Activated CD4-positive, alpha-beta T cell treated with anti-CD3 and anti-CD28 coated beads for 24 hours (primary cell): ENCODE measurements at regions not wholly inside any gene's neighbourhood (a gene's known extent, or its start where the extent isn't known, plus 50 kb on each side); places are given as distances from the start of the nearest gene placed in this dataset.
"Not testable (repeated sequence)": the region's sequence is repeated elsewhere in the genome, so short reads cannot be mapped to it uniquely, and the experiment has no call there.

Source experiments
- DNase-seq, 2 donors: peaks; one replicate each; pipeline ENCODE4 v3.0.0-alpha.2; 2020; ENCODE audit warnings: low read depth in 2 of 2

DNA sequence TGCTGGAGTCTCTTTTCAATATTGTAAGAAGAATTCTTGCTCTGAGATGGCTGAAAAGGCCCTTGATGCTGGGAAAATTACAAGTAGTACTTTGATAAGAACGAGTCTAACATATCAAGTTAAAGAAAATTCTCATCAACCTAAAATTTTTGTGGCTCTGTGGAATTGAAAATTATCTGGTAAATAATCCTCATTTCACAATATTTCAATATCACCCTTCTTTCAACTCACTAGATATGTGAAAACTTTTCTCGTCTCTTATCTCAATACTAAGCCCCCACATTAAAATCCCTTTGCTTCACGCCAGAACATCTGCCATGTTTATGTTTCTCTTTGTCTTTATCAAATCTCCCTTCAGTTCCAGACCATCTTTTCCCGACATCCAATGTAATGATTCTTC is 448.8 kb downstream of the ZNF516 start:
- no peak for DNase-seq

DNA sequence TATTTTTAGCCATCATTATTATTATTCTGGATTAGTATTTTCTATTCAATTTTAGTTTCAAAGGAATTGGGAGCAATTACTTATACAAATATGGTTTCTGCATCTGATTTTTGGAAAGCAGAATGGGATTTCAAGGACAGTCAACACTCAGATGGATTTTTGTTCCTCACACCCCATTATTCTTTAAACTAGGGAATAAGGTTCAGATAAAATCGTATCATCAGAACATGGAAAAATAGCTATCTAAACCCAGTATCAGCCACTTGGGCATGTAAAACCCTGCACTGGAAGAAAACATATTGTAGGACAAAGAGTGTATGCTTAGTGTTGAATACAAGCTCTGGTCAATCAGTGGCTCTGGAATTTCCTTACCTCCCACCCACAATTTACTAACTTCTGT is 452.5 kb downstream of the ZNF516 start:
- no peak for DNase-seq

DNA sequence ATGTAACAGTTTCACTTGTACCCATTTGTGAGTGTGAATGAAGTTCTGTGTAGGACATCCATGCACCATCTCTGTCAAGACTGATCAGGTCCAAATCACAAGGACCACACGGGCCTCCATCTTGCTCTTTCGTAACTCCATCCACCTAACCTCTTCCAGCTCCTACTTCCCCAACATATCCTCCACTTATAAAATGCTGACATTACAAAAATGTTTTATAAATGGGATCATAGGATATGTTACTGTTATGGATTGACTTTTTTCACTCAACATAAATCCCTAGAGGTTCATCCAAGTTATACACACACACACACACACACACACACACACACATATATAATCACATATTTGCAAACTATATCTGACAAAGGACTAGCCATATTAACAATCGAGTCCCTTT is 476.8 kb downstream of the ZNF516 start:
- no peak for DNase-seq

DNA sequence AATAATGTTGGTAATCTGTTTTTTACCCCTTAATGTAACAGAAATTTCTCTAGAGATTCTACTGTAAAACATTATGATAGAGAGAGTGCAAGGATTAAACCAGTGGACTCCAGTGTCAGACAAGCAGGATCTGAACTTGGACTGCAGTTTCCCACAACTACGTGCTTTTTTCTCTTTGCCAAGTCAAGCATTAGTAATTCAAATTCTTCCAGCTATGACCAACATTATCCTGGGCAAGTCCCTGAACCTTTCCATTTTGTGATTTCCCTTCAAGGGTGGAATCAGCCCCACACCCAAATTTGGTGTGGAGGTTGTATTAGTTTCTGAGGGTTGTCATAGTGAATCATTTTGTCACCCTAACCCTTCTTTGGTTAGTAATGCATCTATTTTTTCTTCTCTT is 482.0 kb downstream of the ZNF516 start:
- DNase-seq: no peak

DNA sequence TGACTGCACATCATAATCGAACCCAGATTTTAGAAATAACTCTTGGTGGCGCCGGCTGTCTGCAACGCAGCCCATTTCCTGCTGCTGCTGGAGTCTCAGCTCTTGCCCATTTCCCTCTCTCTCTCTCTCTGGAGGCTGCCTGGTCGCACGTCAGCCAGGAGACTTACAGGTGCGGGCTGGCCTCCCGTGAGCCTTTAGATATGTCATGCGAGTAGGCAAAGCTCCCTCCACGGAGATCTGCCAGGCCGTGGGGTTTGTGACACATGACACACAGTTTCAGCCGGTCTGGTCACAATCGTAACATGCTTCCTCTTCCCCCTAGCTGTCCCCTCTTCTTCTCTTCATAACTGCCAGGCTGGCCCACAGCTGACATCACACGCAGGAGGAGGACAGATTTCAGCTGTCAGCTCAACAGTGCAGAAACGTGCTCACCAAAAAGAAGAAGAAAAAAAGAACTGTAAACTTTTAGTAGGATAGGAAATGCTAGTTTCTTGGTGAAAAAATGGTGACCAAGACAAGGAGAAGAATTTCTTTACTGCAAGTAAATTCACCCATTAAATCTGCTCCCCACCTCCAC is 489.3 kb downstream of the ZNF516 start:
- DNase-seq: no peak

DNA sequence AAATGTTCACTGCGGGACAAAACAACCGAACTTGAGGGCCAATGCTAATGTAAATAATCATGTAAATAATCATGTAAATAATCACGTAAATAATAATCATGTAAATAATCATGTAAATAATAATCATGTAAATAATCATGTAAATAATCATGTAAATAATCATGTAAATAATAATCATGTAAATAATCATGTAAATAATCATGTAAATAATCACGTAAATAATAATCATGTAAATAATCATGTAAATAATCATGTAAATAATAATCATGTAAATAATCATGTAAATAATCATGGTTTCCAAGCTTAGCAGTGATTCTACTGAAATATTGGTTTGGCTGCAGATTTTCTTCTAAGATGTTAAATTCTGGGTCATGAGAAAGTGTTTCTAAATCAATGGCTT is 507.1 kb downstream of the ZNF516 start:
- not testable (repeated sequence) for DNase-seq

DNA sequence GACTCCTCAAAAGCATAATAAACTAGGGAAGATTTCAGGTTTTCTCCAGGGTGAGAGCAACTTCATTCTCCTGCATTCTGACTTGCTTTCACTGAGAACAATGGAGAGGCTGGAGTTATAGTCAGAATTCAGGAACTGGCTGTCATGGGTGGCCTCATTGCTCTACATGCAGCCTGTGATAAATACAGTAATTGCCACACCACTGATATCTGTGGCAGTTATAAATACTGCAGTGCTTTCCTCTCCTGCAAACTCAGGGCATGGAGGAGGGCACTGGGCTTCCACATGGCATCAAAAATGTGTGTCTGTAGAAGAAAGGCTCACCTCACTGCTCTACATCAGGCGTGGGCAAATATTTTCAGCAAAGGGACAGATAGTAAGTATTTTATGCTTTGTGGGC is 510.2 kb downstream of the ZNF516 start:
- DNase-seq: no peak

DNA sequence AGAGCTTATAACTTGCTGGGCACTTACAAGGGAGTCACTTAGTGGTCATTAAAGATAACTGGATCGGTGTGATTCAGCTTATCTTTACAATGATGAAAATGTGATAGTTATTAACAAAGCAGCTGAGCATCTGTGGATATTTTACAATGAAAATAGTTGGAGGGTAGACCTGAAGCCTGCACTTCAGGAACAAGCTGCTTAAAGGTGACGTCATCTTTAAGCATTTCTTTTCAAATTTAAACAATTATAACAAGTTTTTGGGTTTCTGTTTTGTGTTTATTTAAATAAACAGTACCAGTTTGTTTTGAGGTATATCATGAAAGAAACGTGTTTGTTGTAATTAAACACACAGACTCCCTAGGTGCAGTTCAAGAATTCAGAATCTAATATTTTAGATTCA is 513.9 kb downstream of the ZNF516 start:
- no peak for DNase-seq

DNA sequence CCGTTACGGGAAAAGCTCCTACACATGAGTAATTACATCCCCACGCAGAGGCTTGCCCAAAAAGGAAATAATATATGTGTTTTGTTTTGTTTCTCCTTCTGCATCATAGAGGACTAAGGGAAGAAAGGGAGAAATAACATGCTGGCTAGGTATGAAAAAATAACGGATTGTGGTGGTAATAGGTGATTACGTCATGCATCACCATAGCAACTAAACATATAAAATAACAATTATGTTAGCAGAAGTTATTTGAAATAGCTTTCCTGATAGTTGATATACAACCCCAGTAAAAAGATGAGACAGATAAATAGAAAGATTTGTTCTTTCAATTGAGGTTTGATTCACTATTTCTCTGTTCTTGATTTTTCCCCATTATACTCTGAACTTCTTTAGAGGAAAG is 518.0 kb downstream of the ZNF516 start:
- DNase-seq: no peak

DNA sequence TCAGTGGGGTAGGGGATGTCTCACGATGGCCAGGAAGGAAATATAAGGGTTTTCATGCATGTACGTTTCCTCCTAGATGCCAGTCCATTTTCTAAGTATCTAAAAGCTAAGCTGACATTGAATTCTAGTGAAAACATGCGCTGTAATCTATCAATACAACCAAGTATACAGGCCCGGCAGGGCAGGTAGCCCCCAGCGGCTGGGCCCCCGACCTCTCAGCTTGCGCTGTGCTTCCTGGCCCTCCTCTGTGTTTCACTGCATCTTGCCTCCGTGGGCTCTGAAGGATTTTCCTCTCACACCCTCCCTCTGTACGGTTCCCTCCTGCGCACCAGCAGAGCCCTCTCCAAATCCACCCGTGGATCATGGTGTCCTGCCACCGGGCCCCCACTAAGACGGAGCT is 524.8 kb downstream of the ZNF516 start:
- no peak for DNase-seq

DNA sequence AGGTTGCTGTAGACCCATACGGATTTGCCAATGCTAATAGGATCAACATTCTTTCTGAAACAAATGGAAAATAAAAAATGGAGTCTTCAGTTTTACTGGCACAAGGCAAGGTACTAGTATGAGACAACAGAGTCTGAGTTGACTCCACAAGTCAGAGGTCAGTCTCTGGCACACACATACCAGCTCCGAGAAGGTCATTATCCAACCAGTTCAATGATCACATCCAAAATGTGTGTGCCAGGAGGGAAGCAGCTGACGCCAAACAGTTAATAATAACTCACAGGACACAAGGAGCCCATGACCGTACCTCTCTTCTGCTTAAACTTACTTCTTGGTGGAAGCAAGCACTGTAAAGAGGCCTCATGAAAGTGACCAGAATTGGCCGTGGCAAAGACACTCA is 528.6 kb downstream of the ZNF516 start:
- DNase-seq: no peak

DNA sequence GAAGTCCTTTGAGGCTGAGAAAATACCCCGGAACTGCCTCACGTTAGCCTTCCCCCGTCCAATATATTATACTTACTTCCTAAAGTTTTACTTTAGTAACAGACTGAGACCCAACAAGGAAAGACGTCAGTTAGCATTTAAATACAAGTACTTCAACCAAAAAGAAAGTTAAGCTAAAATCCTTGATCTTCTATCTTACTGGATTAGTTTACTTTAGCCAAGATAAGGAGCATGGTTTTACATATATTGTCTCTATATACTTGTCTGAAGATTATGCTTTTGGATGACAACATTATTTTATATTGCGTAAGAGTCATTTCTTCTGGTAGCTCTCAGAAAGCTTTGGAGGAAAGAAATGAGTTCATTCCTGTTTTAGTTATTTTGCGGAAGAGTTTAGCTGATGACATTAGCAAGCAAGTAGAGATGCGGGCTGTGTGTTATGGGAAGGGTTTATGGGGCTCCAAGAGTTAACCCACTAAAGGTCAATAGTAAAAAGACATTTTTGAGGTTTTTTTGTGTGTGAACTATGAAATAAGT is 532.9 kb downstream of the ZNF516 start:
- no peak for DNase-seq

DNA sequence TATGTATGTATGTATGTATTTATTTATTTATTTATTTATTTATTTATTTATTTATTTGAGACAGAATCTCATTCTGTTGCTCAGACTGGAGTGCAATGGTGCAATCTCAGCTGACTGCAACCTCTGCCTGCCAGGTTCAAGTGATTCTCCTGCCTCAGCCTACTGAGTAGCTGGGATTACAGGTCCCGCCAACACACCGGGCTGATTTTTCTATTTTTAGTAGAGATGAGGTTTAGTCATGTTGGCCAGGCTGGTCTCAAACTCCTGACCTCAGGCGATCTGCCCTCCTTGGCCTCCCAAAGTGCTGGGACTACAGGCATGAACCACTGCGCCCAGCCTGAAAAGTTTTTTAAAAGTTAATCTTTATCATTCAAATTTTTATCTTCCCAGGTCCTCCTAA is 532.9 kb upstream of the SMIM21 start:
- not testable (repeated sequence) for DNase-seq

DNA sequence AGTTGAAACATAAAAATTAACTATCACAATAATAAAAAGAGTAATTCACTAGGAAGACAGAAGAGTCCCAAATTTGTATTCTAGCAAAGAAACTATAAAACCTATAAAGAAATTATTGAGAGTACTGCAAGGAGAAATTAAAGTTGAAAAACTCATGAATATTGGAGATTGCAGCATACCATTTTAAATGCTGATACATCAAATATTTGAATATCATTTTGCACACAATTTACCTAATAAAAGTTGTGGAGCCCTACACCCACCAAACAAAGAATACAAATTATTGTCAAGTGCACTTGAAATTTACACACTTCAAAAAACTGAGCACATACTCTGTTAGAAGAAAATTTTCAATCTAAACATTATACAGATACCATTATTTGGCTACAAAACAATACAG is 531.6 kb upstream of the SMIM21 start:
- DNase-seq: no peak

DNA sequence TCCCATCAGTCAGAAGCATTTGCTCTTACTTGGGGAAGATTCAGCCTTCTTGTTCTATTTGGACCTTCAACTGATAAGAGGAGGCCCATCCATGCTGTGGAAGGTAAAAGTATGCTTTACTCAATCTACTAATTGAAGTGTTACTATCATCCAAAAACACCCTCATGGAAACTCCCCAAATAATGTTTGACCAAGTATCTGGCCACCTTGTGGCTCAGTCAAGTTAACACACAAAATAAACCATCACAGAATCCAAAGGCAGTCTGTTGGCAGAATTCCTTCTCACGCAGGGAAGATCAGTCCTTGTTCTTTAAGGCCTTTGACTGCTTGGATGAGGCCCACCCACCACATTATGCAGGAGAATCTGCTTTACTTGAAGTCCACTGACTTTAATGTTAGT is 531.2 kb upstream of the SMIM21 start:
- DNase-seq: no peak

DNA sequence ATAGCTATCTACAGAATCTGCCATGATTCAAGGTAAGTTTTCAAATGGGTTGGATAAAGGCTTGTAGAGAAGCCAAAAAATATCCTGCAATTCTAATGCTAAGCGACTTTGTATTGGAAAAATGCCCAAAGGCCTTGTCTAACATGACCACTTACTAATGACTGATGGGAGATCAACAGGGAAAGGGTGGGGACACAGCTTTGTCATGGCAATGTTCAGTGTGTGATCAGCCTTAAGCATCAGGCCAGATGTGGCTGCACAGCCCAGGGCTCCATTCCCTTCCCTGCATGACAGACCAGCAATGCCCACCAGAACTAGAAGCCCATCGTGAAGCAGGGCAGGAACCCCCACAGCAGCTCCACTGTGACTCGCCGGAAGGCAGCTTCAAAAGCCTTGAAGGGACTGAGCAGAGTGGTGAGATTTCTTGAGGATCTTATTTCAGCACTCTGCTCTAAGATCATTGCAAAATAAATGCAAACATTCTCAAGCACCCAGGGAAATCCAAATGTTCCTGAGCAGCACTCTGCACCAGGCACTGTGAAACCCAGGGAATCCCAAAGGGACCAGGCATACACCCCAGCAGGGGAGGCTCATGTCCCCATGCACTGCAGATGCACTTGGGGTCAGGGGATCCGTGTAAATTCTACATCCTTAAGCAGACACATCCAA is 517.9 kb upstream of the SMIM21 start:
- DNase-seq: no peak

DNA sequence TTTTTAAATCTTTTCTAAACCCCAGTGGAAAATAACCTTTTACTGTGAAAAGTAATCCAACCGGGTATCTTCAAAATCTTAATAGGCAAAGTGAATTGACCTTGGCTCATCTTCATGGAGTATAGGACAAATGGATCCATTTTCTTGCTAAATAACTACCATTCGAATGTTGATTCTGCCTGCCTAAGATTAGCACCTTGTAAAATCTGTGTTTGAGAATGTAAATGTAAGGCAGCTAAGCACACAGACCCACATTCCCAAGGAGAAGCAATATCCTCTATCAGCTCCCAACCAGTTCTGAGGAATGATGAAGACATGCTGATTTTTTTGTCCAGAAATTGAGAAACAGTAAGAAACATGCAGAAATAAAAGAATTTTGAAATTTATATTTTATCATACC is 509.8 kb upstream of the SMIM21 start:
- no peak for DNase-seq

DNA sequence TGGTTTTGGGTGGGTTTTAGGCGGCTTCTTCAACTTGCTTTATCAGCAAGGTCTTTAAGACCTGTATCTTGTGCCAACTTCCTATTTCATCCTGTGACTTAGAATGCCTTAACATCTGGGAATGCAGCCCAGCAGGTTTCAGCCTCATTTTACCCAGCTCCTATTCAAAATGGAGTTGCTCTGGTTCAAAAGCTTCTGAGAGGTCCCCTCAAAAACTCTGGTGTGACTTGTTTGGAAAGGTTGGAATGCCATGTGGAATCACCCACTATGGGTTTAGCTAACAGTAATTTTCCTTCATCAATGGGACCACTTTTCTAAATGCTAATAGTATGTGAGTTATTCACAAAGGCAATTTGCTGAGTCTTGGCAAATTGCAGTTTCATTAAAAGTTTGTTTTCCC is 509.4 kb upstream of the SMIM21 start:
- no peak for DNase-seq

DNA sequence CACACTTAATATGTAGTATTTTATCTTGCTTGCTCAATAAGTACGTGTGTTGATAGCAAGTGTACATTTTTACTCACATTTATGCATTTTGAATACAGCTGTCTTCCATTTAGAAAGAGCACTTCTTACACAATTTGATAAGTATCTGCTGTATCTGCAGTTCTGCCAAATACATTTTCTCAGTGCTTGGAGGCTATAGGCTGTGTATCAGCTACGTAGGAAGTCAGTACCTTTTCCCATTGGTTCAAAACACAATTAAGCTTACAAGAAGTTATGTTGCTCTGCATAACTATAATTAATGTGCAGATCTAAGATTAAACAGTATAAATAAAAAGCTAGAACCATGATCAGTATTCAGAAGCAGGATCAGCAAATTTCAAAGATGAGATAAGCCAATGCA is 503.6 kb upstream of the SMIM21 start:
- DNase-seq: no peak

DNA sequence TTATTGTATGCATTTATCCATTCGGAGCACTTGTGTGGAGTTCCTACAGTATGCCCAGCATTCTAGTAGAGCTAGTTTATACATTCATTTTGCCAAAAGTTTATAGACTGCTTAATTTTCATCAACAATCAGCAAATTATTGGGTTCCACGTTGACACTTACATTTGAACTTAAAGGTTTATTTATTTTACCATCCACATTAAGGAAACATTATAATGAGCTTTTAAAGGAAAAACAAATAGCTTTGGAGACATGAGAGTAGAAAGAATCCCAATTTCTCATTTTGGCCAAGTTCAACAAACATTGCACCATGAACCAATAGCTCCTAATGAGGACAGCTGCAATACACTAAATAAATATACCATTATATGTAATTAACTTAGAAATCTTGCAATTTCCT is 501.2 kb upstream of the SMIM21 start:
- no peak for DNase-seq

DNA sequence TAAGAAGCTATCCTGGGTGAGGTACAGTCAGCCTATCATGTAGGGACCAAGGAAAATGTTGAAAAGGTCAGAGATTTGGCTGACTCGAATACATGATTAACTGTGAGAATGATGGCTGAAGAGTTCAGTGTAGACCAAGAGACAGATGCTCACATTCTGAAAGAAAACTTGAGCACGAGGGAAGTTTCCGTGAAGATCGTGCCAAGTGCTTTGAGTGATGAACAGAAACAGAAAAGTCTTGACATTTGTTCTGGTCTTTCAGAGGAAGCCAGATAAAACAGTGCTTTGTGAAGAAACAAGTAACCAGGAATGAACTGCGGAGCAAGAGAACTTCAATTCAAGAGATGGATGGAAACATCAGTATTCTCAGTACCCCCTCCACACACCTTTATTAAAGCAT is 500.3 kb upstream of the SMIM21 start:
- no peak for DNase-seq

DNA sequence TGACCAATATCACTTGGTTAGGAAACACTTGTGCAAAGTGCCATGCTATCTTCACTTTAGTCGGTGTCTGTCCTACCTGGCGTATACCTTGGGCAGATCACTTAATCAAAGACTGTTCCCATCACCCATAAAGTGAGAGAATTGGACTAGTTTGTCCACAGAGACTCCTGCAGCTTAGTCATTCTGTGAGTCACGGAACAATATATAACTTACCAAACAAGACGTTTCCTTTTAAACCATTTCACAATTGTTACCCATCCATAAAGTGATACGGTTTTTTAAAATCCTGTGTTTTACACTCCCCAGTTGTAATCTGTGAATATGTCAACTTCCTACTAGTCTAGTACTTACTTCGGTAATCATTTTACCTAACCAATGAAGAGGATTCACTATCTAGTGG is 499.3 kb upstream of the SMIM21 start:
- no peak for DNase-seq

DNA sequence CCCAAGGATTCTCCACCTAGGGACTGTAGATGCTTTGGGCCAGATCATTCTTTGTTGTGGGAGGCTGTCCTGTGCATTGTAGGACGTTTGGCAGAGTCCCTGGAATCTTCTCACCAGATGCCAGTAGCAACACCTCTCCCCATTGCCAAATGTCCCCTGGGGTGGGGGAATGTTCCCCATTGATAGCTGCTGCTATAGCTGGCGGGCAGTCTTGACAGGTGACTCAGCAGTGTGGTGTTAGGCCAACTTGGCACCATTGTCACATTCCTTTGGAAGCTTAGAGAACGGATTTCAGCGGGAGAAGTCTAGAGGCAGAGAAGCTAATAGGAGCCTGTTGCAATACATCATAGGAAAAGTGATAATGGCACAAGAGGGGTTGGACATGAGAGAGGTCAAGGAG is 495.7 kb upstream of the SMIM21 start:
- DNase-seq: no peak

DNA sequence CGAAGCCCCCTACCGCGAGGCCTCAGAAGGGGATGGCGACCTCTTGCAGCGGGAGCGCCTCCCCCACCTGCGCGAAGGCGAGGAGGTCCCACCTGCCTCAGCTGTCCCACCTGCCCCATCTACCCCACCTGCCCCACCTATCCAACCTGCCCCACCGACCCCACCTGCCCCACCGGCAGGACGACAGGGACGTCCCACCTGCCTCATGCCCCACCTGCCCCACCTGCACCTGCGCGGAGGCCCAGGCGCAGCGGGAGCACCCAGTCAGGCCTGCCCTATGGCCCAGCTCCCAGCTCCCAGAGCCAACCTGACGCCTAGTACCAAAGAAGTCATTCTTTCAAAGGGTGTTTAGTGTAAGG is 489.1 kb upstream of the SMIM21 start:
- DNase-seq: no peak
